GM12892 (cell line): ENCODE measurements at regions not wholly inside any gene's neighbourhood (a gene's known extent, or its start where the extent isn't known, plus 50 kb on each side); places are given as distances from the start of the nearest gene placed in this dataset.

Experiments used
- POLR2A ChIP-seq: IDR thresholded peaks from 2 replicates; pipeline ENCODE4 v1.6.1; 2011; ENCODE audit warnings: low read depth, low read length, control low read depth
- POLR2AphosphoS5 ChIP-seq: IDR thresholded peaks from 2 replicates; pipeline ENCODE4 v1.6.1; 2011; ENCODE audit warnings: low read depth, low read length, control low read depth
- TAF1 ChIP-seq: IDR thresholded peaks from 2 replicates; pipeline ENCODE4 v1.6.1; 2011; ENCODE audit warnings: low read depth, mild to moderate bottlenecking, control low read depth, low read length, borderline replicate concordance

DNA sequence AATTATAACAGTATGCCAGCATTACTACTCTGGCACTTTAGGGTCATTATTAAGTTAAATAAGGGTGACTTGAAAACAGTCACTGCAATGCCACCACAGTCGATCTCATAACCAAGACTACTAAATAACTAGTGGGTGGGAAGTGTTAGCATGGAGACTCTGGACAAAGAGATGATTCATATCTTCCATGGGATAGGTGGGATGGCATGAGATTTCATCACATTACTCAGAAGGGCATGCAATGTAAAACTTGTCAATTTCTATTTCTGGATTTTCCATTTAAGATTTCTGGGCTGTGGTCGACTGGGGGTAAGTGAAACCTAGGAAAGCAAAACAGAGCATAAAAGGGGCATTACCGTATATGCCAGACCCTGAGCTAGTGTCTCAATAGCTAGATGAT is 538.9 kb upstream of the GRM7 start:
- TF ChIP-seq POLR2A (no peak), POLR2AphosphoS5 (no peak), TAF1 (no peak)
